ENCODE measurements at regions not wholly inside any gene's neighbourhood (a gene's known extent, or its start where the extent isn't known, plus 50 kb on each side); places are given as distances from the start of the nearest gene placed in this dataset.

GRCh38 chrX:536616-537015, 94.0 kb upstream of the SHOX start (continued):
- TF ChIP-seq PRDM10 (tag by site-specific recombination; IDR thresholded peaks at IDR 0.05) = no peak
- TF ChIP-seq ZNF76 (tag by site-specific recombination; IDR thresholded peaks at IDR 0.05; ENCODE audit: borderline replicate concordance, low read depth) = no peak
- no peak for TF ChIP-seq ZNF239 (tag by site-specific recombination; IDR thresholded peaks at IDR 0.05)
- TF ChIP-seq ZNF214 (tag by site-specific recombination; IDR thresholded peaks at IDR 0.05; ENCODE audit: borderline replicate concordance) = no peak
- TF ChIP-seq SP3 (tag by site-specific recombination; IDR thresholded peaks at IDR 0.05) = no peak
- no peak for TF ChIP-seq ZBTB44 (tag by site-specific recombination; IDR thresholded peaks at IDR 0.05)

GRCh38 chrX:537151-537550, 93.4 kb upstream of the SHOX start:
- Histone ChIP-seq H3K27ac (ENCODE audit: extremely low read depth, low read depth, low read length) (no peak overlapping the region), H3K4me3 (ENCODE audit: low read depth, low read length) (no peak overlapping the region), H3K4me1 (ENCODE audit: control insufficient read depth, insufficient read depth, low read length) (no peaks in the 10 kb centered on the region), H3K9me3 (ENCODE audit: control insufficient read depth, insufficient read depth, low read depth, low read length) (no peaks in the 10 kb centered on the region), H3K36me3 (ENCODE audit: control insufficient read depth in 2 of 2, insufficient read depth in 1 of 2, low read length in 2 of 2) (no peaks in the 10 kb centered on the region)
- ChIA-PET CTCF (no interaction called here), POLR2A (no interaction called here)
- no peak for TF ChIP-seq MZF1 (tag by site-specific recombination; IDR thresholded peaks at IDR 0.05; ENCODE audit: borderline replicate concordance)
- no peak for TF ChIP-seq ZNF433 (tag by site-specific recombination; IDR thresholded peaks at IDR 0.05; ENCODE audit: low read depth)
- TF ChIP-seq ZNF670 (tag by site-specific recombination; IDR thresholded peaks at IDR 0.05; ENCODE audit: low read depth) = no peak
- TF ChIP-seq ZFHX2 (tag by site-specific recombination; conservative IDR thresholded peaks at IDR 0.05) = no peak
- TF ChIP-seq ZNF133 (tag by site-specific recombination; IDR thresholded peaks at IDR 0.05) = no peak
- TF ChIP-seq PRDM6 (tag by site-specific recombination; IDR thresholded peaks at IDR 0.05) = no peak
- no peak for TF ChIP-seq MYNN (tag by site-specific recombination; IDR thresholded peaks at IDR 0.05; ENCODE audit: borderline replicate concordance)
- TF ChIP-seq ZNF155 (tag by site-specific recombination; IDR thresholded peaks at IDR 0.05) = no peak
- no peak for TF ChIP-seq BCL6B (tag by site-specific recombination; IDR thresholded peaks at IDR 0.05)
- TF ChIP-seq SALL2 (tag by site-specific recombination; IDR thresholded peaks at IDR 0.05; ENCODE audit: borderline replicate concordance) = no peak
- TF ChIP-seq ZNF302 (tag by site-specific recombination; IDR thresholded peaks at IDR 0.05; ENCODE audit: low read depth) = no peak
- no peak for TF ChIP-seq ZNF140 (tag by site-specific recombination; IDR thresholded peaks at IDR 0.05)
- no peak for TF ChIP-seq ZNF292 (tag by site-specific recombination; IDR thresholded peaks at IDR 0.05; ENCODE audit: borderline replicate concordance, low read depth)
- no peak for TF ChIP-seq ZBTB8A (tag by site-specific recombination; IDR thresholded peaks at IDR 0.05)
- TF ChIP-seq PRDM10 (tag by site-specific recombination; IDR thresholded peaks at IDR 0.05) = no peak
- TF ChIP-seq ZNF521 (tag by site-specific recombination; IDR thresholded peaks at IDR 0.05) = no peak
- TF ChIP-seq ZNF660 (tag by site-specific recombination; IDR thresholded peaks at IDR 0.05) = no peak
- no peak for TF ChIP-seq ZNF513 (tag by site-specific recombination; IDR thresholded peaks at IDR 0.05)

Measured in HEK293 (cell line).